ENCODE measurements at regions not wholly inside any gene's neighbourhood (a gene's known extent, or its start where the extent isn't known, plus 50 kb on each side); places are given as distances from the start of the nearest gene placed in this dataset.

GRCh38 chr2:128641421-128642080 lies 322.9 kb upstream of the HS6ST1 start:
- DNase-seq (ENCODE audit: low spot score) (no peak), FAIRE-seq (no peak), ATAC-seq (no peak)
- TF ChIP-seq HES4 (CRISPR knock-in tag; IDR thresholded peaks at IDR 0.05; ENCODE audit: borderline replicate concordance) (no peak), ZMYM2 (CRISPR knock-in tag; IDR thresholded peaks at IDR 0.05) (no peak), ZNF121 (CRISPR knock-in tag; IDR thresholded peaks at IDR 0.05) (no peak), SKIL (CRISPR knock-in tag; IDR thresholded peaks at IDR 0.05; ENCODE audit: borderline replicate concordance) (no peak), RARG (CRISPR knock-in tag; IDR thresholded peaks at IDR 0.05; ENCODE audit: low read depth) (no peak), SNAPC2 (CRISPR knock-in tag; IDR thresholded peaks at IDR 0.05) (no peak), ZBTB38 (CRISPR knock-in tag; IDR thresholded peaks at IDR 0.05) (no peak), WIZ (CRISPR knock-in tag; IDR thresholded peaks at IDR 0.05) (no peak), ZBTB10 (CRISPR knock-in tag; IDR thresholded peaks at IDR 0.05; ENCODE audit: borderline replicate concordance) (no peak), CCAR2 (optimal IDR thresholded peaks at IDR 0.05; ENCODE audit: low read depth, low read length) (no peak), ZNF180 (CRISPR knock-in tag; IDR thresholded peaks at IDR 0.05; ENCODE audit: borderline replicate concordance, low read depth) (no peak), HNF1B (CRISPR knock-in tag; IDR thresholded peaks at IDR 0.05) (no peak), SNAPC5 (CRISPR knock-in tag; IDR thresholded peaks at IDR 0.05; ENCODE audit: borderline replicate concordance) (no peak), ATRX (CRISPR knock-in tag; IDR thresholded peaks at IDR 0.05; ENCODE audit: borderline replicate concordance) (no peak)
- no TSS peak for BruUV-seq (replicated peaks)
- Histone ChIP-seq H3K79me2 (ENCODE audit: insufficient read depth, low read length) (no peaks in the 10 kb centered on the region), H3K27me3 (ENCODE audit: control insufficient read depth in 1 of 2, insufficient read depth in 2 of 2, low read length in 2 of 2) (peaks cover 4 to 44% of the 10 kb centered on the region in 2 experiments; a peak in 4 of 5 replicates), H3K4me2 (ENCODE audit: low read depth, low read length) (no peak overlapping the region), H3K4me1 (ENCODE audit: insufficient read depth, low read length) (no peaks in the 10 kb centered on the region), H3K9ac (ENCODE audit: insufficient read depth, low read depth, low read length) (no peak overlapping the region), H3K9me3 (ENCODE audit: low read length) (no peaks in the 10 kb centered on the region), H4K20me1 (ENCODE audit: insufficient read depth, low read length) (no peaks in the 10 kb centered on the region), H2AFZ (ENCODE audit: low read length) (no peak overlapping the region), H3K4me3 (replicated peaks in 1 of 3; ENCODE audit: insufficient read depth in 1 of 3, low read depth in 2 of 3, low read length in 3 of 3) (no peak overlapping the region), H3K27ac (ENCODE audit: extremely low read length, insufficient read depth, low read length) (no peak overlapping the region), H3K36me3 (replicated peaks in 1 of 2; ENCODE audit: control insufficient read depth in 1 of 2, insufficient read depth in 2 of 2, low read length in 2 of 2) (no peaks in the 10 kb centered on the region)
- intact Hi-C loops (cut with micrococcal nuclease; ENCODE audit: unreplicated experiment): no loop called here
- WGBS (ENCODE audit: low lambda C conversion rate): 40% methylated on average over 10 of the region's 11 CpGs
- POLR2A ChIA-PET: no interaction called here
- CTCF ChIA-PET (ENCODE audit: low intra/inter-chr PET ratio, low total read pairs): no interaction called here
- in situ Hi-C loops (cut with HindIII; ENCODE audit: extremely low pct_ligation_motif_present, low pct_unique_long_range_greater_than_20kb): loop anchor here (25.0 kb wide), 1 partner anchor 579 kb away; no protein-coding TSS in a partner anchor
